PC-9 (cell line): ENCODE measurements at regions not wholly inside any gene's neighbourhood (a gene's known extent, or its start where the extent isn't known, plus 50 kb on each side); places are given as distances from the start of the nearest gene placed in this dataset.

Experiments
- BruUV-seq: library from RNA; stranded (reverse); fragments of 400-500 nt; replicated peaks from 2 replicates; lab custom pipeline; 2021; lab: Mats Ljungman, UMichigan
- CTCF ChIA-PET: fragments of 300-600 bp; sonication (Branson Sonifier 250); formaldehyde crosslinking; loops from one replicate; lab custom pipeline; 2022; ENCODE audit warnings: antibody characterized with exemption; lab: Charles Lee
- POLR2A ChIA-PET: fragments of 300-600 bp; sonication (Branson Sonifier 250); formaldehyde crosslinking; loops from one replicate; lab custom pipeline; 2022; ENCODE audit warnings: antibody characterized with exemption; ENCODE audit not compliant: unreplicated experiment; lab: Charles Lee
- DNase-seq, 2 experiments: peaks; one replicate each; pipeline versions ENCODE4 v3.0.0 to v3.0.0-alpha.2; 2015 to 2022; ENCODE audit warnings: mixed read lengths in 1 of 2
- H2AFZ ChIP-seq: fragments of 200-600 bp; sonication (generic); 2 replicates; pipeline ENCODE4 v1.8.1; 2017; ENCODE audit warnings: antibody characterized with exemption
- H3F3A ChIP-seq: fragments of 200-600 bp; sonication (generic); 2 replicates; pipeline ENCODE4 v1.8.1; 2017; ENCODE audit warnings: antibody characterized with exemption, mild to moderate bottlenecking, low read depth; ENCODE audit not compliant: insufficient read depth
- H3K27ac ChIP-seq: fragments of 200-600 bp; sonication (generic); 2 replicates; pipeline ENCODE4 v1.6.1; 2016; ENCODE audit warnings: mixed run types
- H3K27me3 ChIP-seq: fragments of 200-600 bp; sonication (generic); 2 replicates; pipeline ENCODE4 v1.6.1; 2016; ENCODE audit warnings: low read depth, mixed run types; ENCODE audit not compliant: insufficient read depth
- H3K36me3 ChIP-seq: fragments of 200-600 bp; sonication (generic); 2 replicates; pipeline ENCODE4 v1.6.1; 2016; ENCODE audit warnings: low read depth, mixed run types
- H3K4me1 ChIP-seq: fragments of 200-600 bp; sonication (generic); replicated peaks from 2 replicates; pipeline ENCODE4 v1.6.1; 2016; ENCODE audit warnings: mixed run types; ENCODE audit not compliant: insufficient read depth
- H3K4me2 ChIP-seq: fragments of 200-600 bp; sonication (generic); 2 replicates; pipeline ENCODE4 v1.6.1; 2017; ENCODE audit warnings: mixed run types
- H3K4me3 ChIP-seq: fragments of 200-600 bp; sonication (generic); 2 replicates; pipeline ENCODE4 v1.6.1; 2016; ENCODE audit warnings: mixed run types
- H3K79me2 ChIP-seq: fragments of 200-600 bp; sonication (generic); 2 replicates; pipeline ENCODE4 v1.6.1; 2017; ENCODE audit warnings: low read depth, mixed run types
- H3K9me2 ChIP-seq: fragments of 200-600 bp; sonication (generic); 2 replicates; pipeline ENCODE4 v1.8.1; 2017; ENCODE audit warnings: mild to moderate bottlenecking; ENCODE audit not compliant: insufficient read depth
- H3K9me3 ChIP-seq: fragments of 200-600 bp; sonication (generic); 2 replicates; pipeline ENCODE4 v1.8.1; 2016; ENCODE audit warnings: low read depth; ENCODE audit not compliant: insufficient read depth
- H4K20me1 ChIP-seq: fragments of 200-600 bp; sonication (generic); 2 replicates; pipeline ENCODE4 v1.8.1; 2017; ENCODE audit not compliant: insufficient read depth
- EZH2 ChIP-seq: fragments of 200-600 bp; sonication (generic); IDR thresholded peaks from 2 replicates; pipeline ENCODE4 v1.8.0; 2017; ENCODE audit warnings: antibody characterized with exemption, low read depth
- intact Hi-C: fragments of 100-400 bp; cut with micrococcal nuclease; formaldehyde crosslinking; loops from one replicate; pipeline ENCODE4 v1.10.0; 2022; ENCODE audit not compliant: unreplicated experiment
- TF ChIP-seq, protein P1 (sequence below): fragments of 200-600 bp; sonication (generic); conservative IDR thresholded peaks from 2 replicates; pipeline ENCODE4 v1.6.1; 2017; ENCODE audit warnings: mixed run types, antibody characterized with exemption, mild to moderate bottlenecking, moderate library complexity

DNA sequence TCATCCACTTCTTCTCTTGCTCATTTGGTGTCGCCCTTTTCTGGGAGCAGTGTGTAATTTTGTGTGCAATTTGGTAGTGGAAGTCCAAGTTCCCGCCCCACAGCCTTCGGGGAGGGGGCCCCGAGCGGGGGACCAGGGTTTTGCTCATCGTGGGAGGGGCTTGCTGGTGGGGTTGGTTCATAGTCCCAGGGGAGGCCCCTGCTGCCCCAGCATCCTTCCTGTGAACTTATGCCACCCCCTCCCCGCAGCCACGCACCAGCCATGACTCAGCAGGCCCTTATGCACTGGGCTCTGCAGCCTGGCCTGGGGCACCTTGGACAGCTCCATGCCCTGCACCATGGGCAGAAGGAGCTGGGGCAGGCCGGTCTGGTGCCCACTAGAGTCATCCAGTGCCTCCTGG is 1183.6 kb downstream of the BRD1 start:
- Histone ChIP-seq H3K4me1 (no peaks in the 10 kb centered on the region), H3K36me3 (no peaks in the 10 kb centered on the region), H3F3A (no peaks in the 10 kb centered on the region), H3K9me2 (no peaks in the 10 kb centered on the region), H2AFZ (no peak overlapping the region), H3K79me2 (no peaks in the 10 kb centered on the region), H3K9me3 (no peaks in the 10 kb centered on the region), H3K4me2 (no peak overlapping the region), H3K27me3 (peaks cover 95% of the 10 kb centered on the region), H4K20me1 (no peaks in the 10 kb centered on the region; the same call in 1 of the 2 replicates), H3K4me3 (no peak overlapping the region), H3K27ac (no peak overlapping the region)
- BruUV-seq = no TSS peak
- TF ChIP-seq, protein P1, sequence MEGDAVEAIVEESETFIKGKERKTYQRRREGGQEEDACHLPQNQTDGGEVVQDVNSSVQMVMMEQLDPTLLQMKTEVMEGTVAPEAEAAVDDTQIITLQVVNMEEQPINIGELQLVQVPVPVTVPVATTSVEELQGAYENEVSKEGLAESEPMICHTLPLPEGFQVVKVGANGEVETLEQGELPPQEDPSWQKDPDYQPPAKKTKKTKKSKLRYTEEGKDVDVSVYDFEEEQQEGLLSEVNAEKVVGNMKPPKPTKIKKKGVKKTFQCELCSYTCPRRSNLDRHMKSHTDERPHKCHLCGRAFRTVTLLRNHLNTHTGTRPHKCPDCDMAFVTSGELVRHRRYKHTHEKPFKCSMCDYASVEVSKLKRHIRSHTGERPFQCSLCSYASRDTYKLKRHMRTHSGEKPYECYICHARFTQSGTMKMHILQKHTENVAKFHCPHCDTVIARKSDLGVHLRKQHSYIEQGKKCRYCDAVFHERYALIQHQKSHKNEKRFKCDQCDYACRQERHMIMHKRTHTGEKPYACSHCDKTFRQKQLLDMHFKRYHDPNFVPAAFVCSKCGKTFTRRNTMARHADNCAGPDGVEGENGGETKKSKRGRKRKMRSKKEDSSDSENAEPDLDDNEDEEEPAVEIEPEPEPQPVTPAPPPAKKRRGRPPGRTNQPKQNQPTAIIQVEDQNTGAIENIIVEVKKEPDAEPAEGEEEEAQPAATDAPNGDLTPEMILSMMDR = no peak
- TF ChIP-seq EZH2 = no peak
- intact Hi-C loops = no loop called here
- CTCF ChIA-PET = no interaction called here
- DNase-seq = no peak
- POLR2A ChIA-PET = no interaction called here

DNA sequence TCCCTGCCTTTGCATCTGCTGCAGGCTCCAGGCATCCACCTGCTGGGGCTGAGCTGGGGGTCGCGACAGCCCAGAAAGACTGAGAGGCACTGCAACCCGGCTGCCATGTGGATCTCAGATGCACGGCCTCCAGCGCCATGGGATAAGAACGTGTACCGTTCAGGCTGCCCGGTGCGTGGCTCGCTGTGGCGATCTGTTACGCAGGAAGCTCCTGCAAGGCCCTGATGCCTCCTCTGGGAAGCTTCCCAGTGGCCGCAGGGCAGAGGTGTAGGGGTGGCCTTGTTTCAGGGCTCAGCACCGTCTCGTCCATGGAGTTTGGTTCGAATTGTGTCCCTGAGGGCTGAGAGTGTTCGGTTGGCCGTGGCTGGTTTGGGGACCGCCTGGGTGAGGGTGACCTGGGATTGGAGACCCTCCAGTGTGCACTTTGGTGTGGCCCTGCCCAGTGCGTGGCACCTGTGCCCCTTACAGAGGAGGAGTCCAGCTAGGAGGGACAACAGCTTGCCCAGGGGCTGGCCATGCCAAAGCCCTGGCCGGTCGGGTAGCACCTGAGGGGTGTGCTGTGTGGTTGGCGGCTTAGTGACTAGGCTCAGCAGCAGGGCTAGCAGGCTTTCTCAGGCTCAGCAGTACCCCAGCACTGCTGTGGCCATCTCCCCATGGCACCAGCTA is 1184.5 kb downstream of the BRD1 start:
- TF ChIP-seq, protein P1 = no peak
- no peak for TF ChIP-seq EZH2
- Histone ChIP-seq H3F3A (no peaks in the 10 kb centered on the region), H3K27ac (no peak overlapping the region), H3K9me3 (no peaks in the 10 kb centered on the region), H3K9me2 (no peaks in the 10 kb centered on the region), H3K4me3 (no peak overlapping the region), H3K27me3 (peaks cover 90% of the 10 kb centered on the region), H4K20me1 (no peaks in the 10 kb centered on the region), H2AFZ (no peak overlapping the region), H3K79me2 (no peaks in the 10 kb centered on the region), H3K36me3 (no peaks in the 10 kb centered on the region), H3K4me1 (no peaks in the 10 kb centered on the region), H3K4me2 (no peak overlapping the region)
- BruUV-seq = no TSS peak
- ChIA-PET POLR2A (no interaction called here), CTCF (no interaction called here)
- intact Hi-C loops = no loop called here
- no peak for DNase-seq

DNA sequence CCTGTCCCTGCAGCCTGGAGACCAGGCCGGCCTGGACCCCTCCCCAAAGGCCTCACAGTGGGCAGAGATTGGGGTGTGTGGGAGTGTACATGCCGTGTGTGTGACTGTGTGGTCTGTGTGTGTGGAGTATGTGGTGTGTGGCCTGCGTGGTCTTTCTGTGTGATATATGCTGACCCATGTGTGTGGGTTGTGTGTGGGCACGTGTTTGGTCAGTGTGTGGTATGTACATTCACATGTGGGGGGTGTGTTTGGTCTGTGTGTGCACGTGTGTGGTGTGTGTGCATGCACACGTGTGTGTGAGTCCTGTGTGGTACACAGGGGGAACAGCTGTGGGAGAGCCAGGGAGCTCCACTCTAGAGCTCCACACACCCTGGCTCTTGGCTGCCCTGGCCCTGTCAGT is 1185.1 kb downstream of the BRD1 start:
- H3F3A ChIP-seq = no peaks in the 10 kb centered on the region
- H3K9me3 ChIP-seq = no peaks in the 10 kb centered on the region
- no peaks in the 10 kb centered on the region for H3K79me2 ChIP-seq
- BruUV-seq = no TSS peak
- no peaks in the 10 kb centered on the region for H3K9me2 ChIP-seq
- peaks cover 89% of the 10 kb centered on the region for H3K27me3 ChIP-seq
- no peak overlapping the region for H3K27ac ChIP-seq
- CTCF ChIA-PET = no interaction called here
- H3K4me2 ChIP-seq = no peak overlapping the region
- H2AFZ ChIP-seq = no peak overlapping the region
- H3K4me3 ChIP-seq = no peak overlapping the region
- no peak for DNase-seq
- no peaks in the 10 kb centered on the region for H4K20me1 ChIP-seq
- H3K4me1 ChIP-seq = no peaks in the 10 kb centered on the region
- intact Hi-C loops = no loop called here
- no peaks in the 10 kb centered on the region for H3K36me3 ChIP-seq
- no peak for TF ChIP-seq EZH2
- TF ChIP-seq, protein P1 = no peak
- POLR2A ChIA-PET = no interaction called here
